Lower leg skin (tissue), 4 donors: ENCODE measurements at regions not wholly inside any gene's neighbourhood (a gene's known extent, or its start where the extent isn't known, plus 50 kb on each side); places are given as distances from the start of the nearest gene placed in this dataset.

Experiments
- DNase-seq, 2 donors: peaks; one replicate each; pipeline ENCODE4 v3.0.0-alpha.2; 2019; ENCODE audit warnings: low spot score in 2 of 2
- H3K4me3 ChIP-seq: fragments of 200-600 bp; sonication (generic); 2 replicates; pipeline ENCODE4 v1.5.1; 2017; ENCODE audit warnings: mild to moderate bottlenecking, low read depth; ENCODE audit not compliant: poor library complexity, severe bottlenecking
- POLR2A ChIP-seq, 2 donors: fragments of 450-650 bp; IDR thresholded peaks; one replicate each; pipeline ENCODE4 v1.6.1; 2016 to 2017; ENCODE audit warnings: antibody characterized with exemption in 2 of 2, mild to moderate bottlenecking in 1 of 2, moderate library complexity in 1 of 2
- WGBS, 2 donors: methylation state at CpG; one replicate each; pipeline ENCODE4 v1.1.5; 2018; 5-methylcytosine and 5-hydroxymethylcytosine counted together
- intact Hi-C: fragments of 100-400 bp; cut with DNase I; formaldehyde crosslinking; loops from one replicate; pipeline ENCODE4 v1.15.0; 2023; ENCODE audit warnings: low total_unique reads
- TF ChIP-seq, protein P1 (sequence below), 3 donors: fragments of 450-650 bp; IDR thresholded peaks; one replicate each; pipeline ENCODE4 v1.5.1; 2016; ENCODE audit warnings: antibody characterized with exemption in 3 of 3, mild to moderate bottlenecking in 3 of 3, moderate library complexity in 2 of 3

DNA sequence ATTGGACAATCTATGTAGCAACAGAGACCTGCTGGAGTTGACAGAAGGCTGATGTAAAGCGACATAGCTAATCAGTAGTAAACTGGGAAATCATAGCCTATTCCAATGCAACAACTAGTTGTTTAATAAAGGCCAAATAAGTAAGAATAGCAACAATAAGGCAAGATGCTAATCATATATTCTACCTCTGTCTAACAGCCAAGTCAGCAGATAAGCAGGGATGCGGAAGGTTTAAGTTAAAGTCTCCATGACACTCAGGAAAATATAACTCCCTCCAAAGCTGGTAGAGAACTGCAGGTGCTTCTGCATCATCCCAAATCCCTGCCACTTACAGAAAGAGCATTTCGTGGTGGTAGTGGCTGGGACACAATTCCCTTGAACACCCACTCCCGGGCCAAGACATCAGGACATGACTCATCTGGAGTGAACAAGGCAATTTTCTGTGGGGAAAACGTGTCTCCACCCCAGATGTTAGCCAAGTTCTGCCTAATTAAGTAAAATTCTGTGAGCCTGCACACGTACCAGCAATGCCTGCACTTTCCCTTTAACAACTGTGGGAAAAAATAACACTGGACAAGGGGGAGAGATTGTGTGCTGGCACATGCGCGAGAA is 413.6 kb upstream of the ID2 start:
- WGBS, 2 donors: 31 to 39% methylated on average over 8 of the region's 8 CpGs
- no peak overlapping the region for H3K4me3 ChIP-seq
- TF ChIP-seq, protein P1, sequence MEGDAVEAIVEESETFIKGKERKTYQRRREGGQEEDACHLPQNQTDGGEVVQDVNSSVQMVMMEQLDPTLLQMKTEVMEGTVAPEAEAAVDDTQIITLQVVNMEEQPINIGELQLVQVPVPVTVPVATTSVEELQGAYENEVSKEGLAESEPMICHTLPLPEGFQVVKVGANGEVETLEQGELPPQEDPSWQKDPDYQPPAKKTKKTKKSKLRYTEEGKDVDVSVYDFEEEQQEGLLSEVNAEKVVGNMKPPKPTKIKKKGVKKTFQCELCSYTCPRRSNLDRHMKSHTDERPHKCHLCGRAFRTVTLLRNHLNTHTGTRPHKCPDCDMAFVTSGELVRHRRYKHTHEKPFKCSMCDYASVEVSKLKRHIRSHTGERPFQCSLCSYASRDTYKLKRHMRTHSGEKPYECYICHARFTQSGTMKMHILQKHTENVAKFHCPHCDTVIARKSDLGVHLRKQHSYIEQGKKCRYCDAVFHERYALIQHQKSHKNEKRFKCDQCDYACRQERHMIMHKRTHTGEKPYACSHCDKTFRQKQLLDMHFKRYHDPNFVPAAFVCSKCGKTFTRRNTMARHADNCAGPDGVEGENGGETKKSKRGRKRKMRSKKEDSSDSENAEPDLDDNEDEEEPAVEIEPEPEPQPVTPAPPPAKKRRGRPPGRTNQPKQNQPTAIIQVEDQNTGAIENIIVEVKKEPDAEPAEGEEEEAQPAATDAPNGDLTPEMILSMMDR (IDR thresholded peaks at IDR 0.05): no peak
- no peak for TF ChIP-seq POLR2A (IDR thresholded peaks at IDR 0.05)
- intact Hi-C loops: no loop called here
- DNase-seq: no peak

GRCh38 chr2:8270699-8271098 is 411.2 kb upstream of the ID2 start:
- DNase-seq: no peak
- intact Hi-C loops: no loop called here
- TF ChIP-seq POLR2A (IDR thresholded peaks at IDR 0.05): no peak
- TF ChIP-seq, protein P1 (IDR thresholded peaks at IDR 0.05): no peak
- no peak overlapping the region for H3K4me3 ChIP-seq

DNA sequence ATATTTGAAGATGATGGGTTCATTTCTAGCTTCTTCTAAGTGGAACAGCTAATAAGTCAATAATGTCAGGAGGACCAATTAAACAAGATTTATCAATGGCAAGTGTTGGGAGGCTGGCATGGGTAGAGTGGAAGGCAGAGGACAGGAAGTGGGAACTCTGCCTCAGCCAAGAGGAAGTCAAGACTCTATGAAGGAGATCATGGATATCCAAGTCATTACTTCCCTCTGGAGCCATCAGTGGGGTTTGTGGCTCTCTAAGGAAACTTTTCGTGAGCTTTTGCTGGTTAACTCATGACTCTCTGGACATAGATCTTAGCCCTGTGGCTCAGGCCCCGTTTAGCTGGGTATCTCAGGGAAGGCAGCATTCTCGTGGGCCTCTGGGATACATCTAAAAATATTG is 410.4 kb upstream of the ID2 start:
- intact Hi-C loops: no loop called here
- TF ChIP-seq, protein P1 (IDR thresholded peaks at IDR 0.05): no peak
- no peak for TF ChIP-seq POLR2A (IDR thresholded peaks at IDR 0.05)
- WGBS, 2 donors: 85 to 89% methylated on average over 3 of the region's 3 CpGs
- no peak overlapping the region for H3K4me3 ChIP-seq
- no peak for DNase-seq

GRCh38 chr2:8276026-8276425 is 405.8 kb upstream of the ID2 start:
- DNase-seq: no peak
- TF ChIP-seq, protein P1 (IDR thresholded peaks at IDR 0.05): no peak
- no peak for TF ChIP-seq POLR2A (IDR thresholded peaks at IDR 0.05)
- H3K4me3 ChIP-seq: no peak overlapping the region
- 91% methylated on average over 4 of the region's 4 CpGs for WGBS, 2 donors
- intact Hi-C loops: no loop called here

DNA sequence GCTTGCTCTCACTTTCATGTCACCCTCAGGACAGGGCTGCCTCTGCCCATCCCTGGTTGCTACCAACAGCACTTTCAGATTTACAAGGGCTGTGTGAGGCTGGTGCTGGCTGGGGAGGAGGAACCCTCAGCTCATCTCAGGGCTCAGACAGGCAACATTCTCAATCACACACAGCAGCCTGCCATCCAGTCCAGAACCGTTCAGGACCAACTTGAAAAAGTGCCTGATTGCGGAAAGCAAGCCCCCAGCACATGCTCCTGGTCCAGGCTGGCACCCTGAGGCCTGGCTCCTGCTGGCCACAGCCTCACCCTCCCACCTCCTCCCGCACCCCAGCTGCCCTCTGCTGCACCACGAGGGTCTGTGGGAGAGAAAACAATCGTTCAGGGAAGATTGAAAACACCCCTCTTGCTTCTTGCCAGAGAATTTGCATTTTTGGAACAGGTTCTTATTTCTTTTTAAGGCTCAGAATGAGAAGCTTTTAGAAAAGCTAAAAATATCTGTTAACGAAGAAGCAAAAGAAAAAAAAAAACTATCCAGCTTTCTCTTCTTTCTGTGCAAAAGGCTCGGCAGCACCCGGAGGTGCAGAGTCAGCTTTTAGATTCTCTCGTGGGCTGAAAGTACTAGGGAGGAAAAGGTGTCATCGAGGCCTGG is 403.8 kb upstream of the ID2 start:
- H3K4me3 ChIP-seq: no peak overlapping the region
- TF ChIP-seq POLR2A (IDR thresholded peaks at IDR 0.05): no peak
- TF ChIP-seq, protein P1 (IDR thresholded peaks at IDR 0.05): no peak
- DNase-seq: no peak
- intact Hi-C loops: no loop called here
- WGBS, 2 donors: 23 to 35% methylated on average over 10 of the region's 10 CpGs
